Left ventricle myocardium inferior (tissue), 1 donor: ENCODE measurements at regions not wholly inside any gene's neighbourhood (a gene's known extent, or its start where the extent isn't known, plus 50 kb on each side); places are given as distances from the start of the nearest gene placed in this dataset.

Source experiments
- DNase-seq: peaks from one replicate; pipeline ENCODE4 v3.0.0-alpha.2; 2020
- H3K27ac ChIP-seq: fragments of 200-600 bp; replicated peaks from 2 replicates; pipeline ENCODE4 v1.8.0; 2021
- H3K27me3 ChIP-seq: fragments of 200-600 bp; 2 replicates; pipeline ENCODE4 v1.8.0; 2021; ENCODE audit warnings: low read depth
- H3K36me3 ChIP-seq: fragments of 200-600 bp; 2 replicates; pipeline ENCODE4 v1.8.0; 2021
- H3K4me1 ChIP-seq: fragments of 200-600 bp; 2 replicates; pipeline ENCODE4 v1.8.0; 2021
- H3K4me3 ChIP-seq: fragments of 200-600 bp; 2 replicates; pipeline ENCODE4 v1.8.0; 2021; ENCODE audit warnings: mild to moderate bottlenecking, moderate library complexity
- H3K9me3 ChIP-seq: fragments of 200-600 bp; replicated peaks from 2 replicates; pipeline ENCODE4 v1.8.0; 2021
- intact Hi-C: fragments of 100-400 bp; cut with micrococcal nuclease; formaldehyde crosslinking; loops from one replicate; pipeline ENCODE4 v1.11.0; 2022
- TF ChIP-seq, protein P1 (sequence below): fragments of 200-600 bp; IDR thresholded peaks from 2 replicates; pipeline ENCODE4 v1.8.0; 2021; ENCODE audit warnings: antibody characterized with exemption, mild to moderate bottlenecking, borderline replicate concordance
- donor health status: DM: no; HTN: yes; CAD: no; lungs with severe emphysema.

DNA sequence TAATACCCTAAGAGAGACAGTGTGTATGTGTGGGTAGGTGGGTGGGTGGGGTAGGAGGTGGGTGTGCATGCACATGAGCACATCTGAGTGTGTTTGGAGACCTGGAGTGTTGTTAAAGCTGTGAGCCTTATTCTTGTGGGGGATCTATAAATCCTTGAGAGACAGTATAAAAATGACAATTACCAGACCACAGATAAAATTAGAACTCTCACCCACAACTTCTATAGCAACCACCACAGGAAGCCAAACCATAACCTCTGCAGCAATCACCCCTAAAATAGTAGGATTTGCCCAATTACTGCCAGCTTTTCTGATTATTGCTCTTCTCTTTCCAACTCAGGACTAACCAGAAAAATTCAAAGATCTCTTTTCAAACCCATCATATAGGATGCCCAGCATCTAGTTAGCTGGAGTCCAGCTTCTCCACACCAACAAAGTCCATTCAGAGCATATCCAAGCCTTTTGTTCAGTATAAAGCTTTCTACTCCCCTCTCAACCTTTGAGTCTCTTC lies 93.4 kb upstream of the SLITRK1 start:
- no peaks in the 10 kb centered on the region for H3K36me3 ChIP-seq
- no peak for DNase-seq
- H3K4me1 ChIP-seq, result no peaks in the 10 kb centered on the region
- TF ChIP-seq, protein P1, sequence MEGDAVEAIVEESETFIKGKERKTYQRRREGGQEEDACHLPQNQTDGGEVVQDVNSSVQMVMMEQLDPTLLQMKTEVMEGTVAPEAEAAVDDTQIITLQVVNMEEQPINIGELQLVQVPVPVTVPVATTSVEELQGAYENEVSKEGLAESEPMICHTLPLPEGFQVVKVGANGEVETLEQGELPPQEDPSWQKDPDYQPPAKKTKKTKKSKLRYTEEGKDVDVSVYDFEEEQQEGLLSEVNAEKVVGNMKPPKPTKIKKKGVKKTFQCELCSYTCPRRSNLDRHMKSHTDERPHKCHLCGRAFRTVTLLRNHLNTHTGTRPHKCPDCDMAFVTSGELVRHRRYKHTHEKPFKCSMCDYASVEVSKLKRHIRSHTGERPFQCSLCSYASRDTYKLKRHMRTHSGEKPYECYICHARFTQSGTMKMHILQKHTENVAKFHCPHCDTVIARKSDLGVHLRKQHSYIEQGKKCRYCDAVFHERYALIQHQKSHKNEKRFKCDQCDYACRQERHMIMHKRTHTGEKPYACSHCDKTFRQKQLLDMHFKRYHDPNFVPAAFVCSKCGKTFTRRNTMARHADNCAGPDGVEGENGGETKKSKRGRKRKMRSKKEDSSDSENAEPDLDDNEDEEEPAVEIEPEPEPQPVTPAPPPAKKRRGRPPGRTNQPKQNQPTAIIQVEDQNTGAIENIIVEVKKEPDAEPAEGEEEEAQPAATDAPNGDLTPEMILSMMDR, result no peak
- H3K9me3 ChIP-seq, result peaks cover 5% of the 10 kb centered on the region
- no peak overlapping the region for H3K4me3 ChIP-seq
- H3K27me3 ChIP-seq, result no peaks in the 10 kb centered on the region
- no peak overlapping the region for H3K27ac ChIP-seq
- intact Hi-C loops, result no loop called here

DNA sequence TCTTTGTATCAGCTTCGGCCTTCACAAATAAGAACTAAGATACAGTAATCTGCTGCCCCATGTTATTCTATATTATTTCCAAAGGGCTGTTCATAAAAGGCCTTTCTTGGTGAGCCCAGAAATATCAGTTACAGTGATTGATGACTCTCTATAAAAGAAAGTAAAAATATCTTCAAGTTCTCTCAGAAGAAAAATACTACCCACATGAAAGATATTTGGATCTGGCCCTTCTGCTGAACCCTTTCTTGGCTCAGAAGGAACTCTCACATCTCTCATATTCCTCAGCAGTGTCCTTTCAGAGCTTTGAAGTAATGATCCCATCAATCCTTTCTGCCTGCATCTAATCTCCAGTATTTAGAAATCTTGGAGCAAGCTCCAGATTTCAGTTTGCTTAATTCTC lies 76.3 kb upstream of the SLITRK1 start:
- H3K4me1 ChIP-seq, result no peaks in the 10 kb centered on the region
- H3K9me3 ChIP-seq, result peaks cover 5% of the 10 kb centered on the region
- H3K4me3 ChIP-seq, result no peak overlapping the region
- H3K27ac ChIP-seq, result no peak overlapping the region
- no peaks in the 10 kb centered on the region for H3K36me3 ChIP-seq
- intact Hi-C loops, result no loop called here
- TF ChIP-seq, protein P1, result no peak
- DNase-seq, result no peak
- H3K27me3 ChIP-seq, result no peaks in the 10 kb centered on the region

DNA sequence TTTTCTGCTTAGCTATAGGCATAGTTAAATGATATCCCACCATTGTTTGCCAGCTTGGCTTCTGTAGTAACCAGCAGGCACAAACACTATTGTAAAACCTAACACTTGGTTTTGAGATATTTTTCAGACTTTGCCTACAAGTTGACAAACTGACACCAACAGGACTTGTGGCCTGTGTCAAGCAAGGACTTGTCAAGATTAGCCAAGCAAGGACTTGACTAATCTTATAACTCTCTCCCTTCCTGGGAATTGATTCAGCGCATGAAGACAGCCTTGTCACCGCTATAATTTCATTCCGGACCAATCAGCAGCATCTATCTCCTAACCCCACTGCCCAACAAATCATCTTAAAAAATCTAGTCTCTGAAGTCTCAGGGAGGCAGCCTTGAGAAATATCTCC lies 72.7 kb upstream of the SLITRK1 start:
- Histone ChIP-seq H3K36me3 (no peaks in the 10 kb centered on the region), H3K27ac (no peak overlapping the region), H3K4me3 (no peak overlapping the region), H3K27me3 (no peaks in the 10 kb centered on the region), H3K9me3 (no peaks in the 10 kb centered on the region), H3K4me1 (no peaks in the 10 kb centered on the region)
- TF ChIP-seq, protein P1, result no peak
- intact Hi-C loops, result no loop called here
- no peak for DNase-seq

DNA sequence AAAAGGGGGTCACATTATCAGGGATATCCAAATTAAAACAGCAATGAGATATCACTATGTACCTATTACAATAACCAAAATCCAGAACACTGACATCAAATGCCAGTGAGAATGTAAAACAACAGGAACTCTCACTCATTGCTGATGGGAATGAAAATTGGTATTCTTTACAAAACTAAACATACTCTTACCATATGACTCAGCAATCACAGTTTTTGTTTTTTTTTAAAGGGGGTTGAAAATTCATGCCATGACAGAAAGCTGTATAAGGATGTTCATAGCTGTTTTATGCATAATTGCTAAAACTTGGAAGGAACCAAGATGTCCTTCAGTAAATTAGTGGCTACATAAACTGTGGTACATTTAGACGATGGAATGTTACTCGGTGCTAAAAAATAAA lies 71.6 kb upstream of the SLITRK1 start:
- no peaks in the 10 kb centered on the region for H3K4me1 ChIP-seq
- no peaks in the 10 kb centered on the region for H3K9me3 ChIP-seq

DNA sequence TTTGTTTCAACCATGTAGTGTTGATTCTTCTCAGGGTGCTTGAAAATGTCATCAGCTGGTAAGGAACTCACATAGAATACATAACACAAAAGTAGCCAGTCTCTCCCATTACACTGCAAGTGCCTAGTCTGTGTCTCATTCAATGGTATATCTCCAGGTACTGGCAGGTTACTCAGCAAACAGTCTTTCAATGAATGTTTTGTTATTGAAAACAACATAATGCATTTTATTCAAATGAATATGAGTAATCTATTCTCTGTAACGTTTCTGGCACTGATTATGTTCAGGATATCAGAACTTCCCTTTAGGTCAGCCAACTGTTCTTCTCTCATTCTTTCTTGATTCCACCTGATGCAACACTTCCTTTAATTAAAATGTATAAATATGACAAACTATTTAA lies 68.0 kb upstream of the SLITRK1 start:
- Histone ChIP-seq H3K9me3 (no peaks in the 10 kb centered on the region), H3K27ac (no peak overlapping the region), H3K4me3 (no peak overlapping the region), H3K27me3 (no peaks in the 10 kb centered on the region), H3K4me1 (no peaks in the 10 kb centered on the region), H3K36me3 (no peaks in the 10 kb centered on the region)
- intact Hi-C loops, result no loop called here
- TF ChIP-seq, protein P1, result no peak
- DNase-seq, result no peak

More for the DNA sequence above, 71.6 kb upstream of the SLITRK1 start:
- TF ChIP-seq, protein P1, result no peak
- no peak for DNase-seq
- Histone ChIP-seq H3K27me3 (no peaks in the 10 kb centered on the region), H3K27ac (no peak overlapping the region), H3K36me3 (no peaks in the 10 kb centered on the region), H3K4me3 (no peak overlapping the region)
- intact Hi-C loops, result no loop called here
